ENCODE measurements at regions not wholly inside any gene's neighbourhood (a gene's known extent, or its start where the extent isn't known, plus 50 kb on each side); places are given as distances from the start of the nearest gene placed in this dataset.

GRCh38 chr3:127487196-127487595, 103.3 kb downstream of the TPRA1 start:
- Histone ChIP-seq H3K79me2 (ENCODE audit: low read length) (no peaks in the 10 kb centered on the region), H4K20me1 (ENCODE audit: insufficient read depth, low read length) (no peaks in the 10 kb centered on the region), H2AFZ (ENCODE audit: low read depth, low read length) (no peak overlapping the region), H3K9me3 (ENCODE audit: insufficient read depth, low read length) (no peaks in the 10 kb centered on the region), H3K4me3 (ENCODE audit: low read length) (no peak overlapping the region), H3K4me1 (ENCODE audit: low read length) (peaks cover 14% of the 10 kb centered on the region), H3K4me2 (ENCODE audit: low read length) (no peak overlapping the region), H3K27ac (ENCODE audit: low read length) (no peak overlapping the region), H3K9ac (ENCODE audit: low read length) (no peak overlapping the region), H3K36me3 (replicated peaks; ENCODE audit: low read depth, low read length) (no peaks in the 10 kb centered on the region), H3K27me3 (ENCODE audit: low read depth, low read length) (no peaks in the 10 kb centered on the region; the same call in 1 of the 2 replicates)
- TF ChIP-seq CTCF (IDR thresholded peaks at IDR 0.05; ENCODE audit: low read depth, low read length) (no peak), EZH2phosphoT487 (IDR thresholded peaks at IDR 0.05; ENCODE audit: low read depth) (no peak)

- no peak overlapping the region for H2AFZ ChIP-seq (ENCODE audit: low read depth, low read length)
- H3K9ac ChIP-seq (ENCODE audit: low read length) = no peak overlapping the region
- no peaks in the 10 kb centered on the region for H3K9me3 ChIP-seq (ENCODE audit: insufficient read depth, low read length)
- H3K36me3 ChIP-seq (replicated peaks; ENCODE audit: low read depth, low read length) = no peaks in the 10 kb centered on the region
- H3K4me2 ChIP-seq (ENCODE audit: low read length) = no peak overlapping the region
- H3K27ac ChIP-seq (ENCODE audit: low read length) = no peak overlapping the region
- no peaks in the 10 kb centered on the region for H3K79me2 ChIP-seq (ENCODE audit: low read length)
- TF ChIP-seq EZH2phosphoT487 (IDR thresholded peaks at IDR 0.05; ENCODE audit: low read depth) (no peak), CTCF (IDR thresholded peaks at IDR 0.05; ENCODE audit: low read depth, low read length) (no peak)
- H3K4me3 ChIP-seq (ENCODE audit: low read length) = no peak overlapping the region
- H3K4me1 ChIP-seq (ENCODE audit: low read length) = peaks cover 14% of the 10 kb centered on the region
- no peaks in the 10 kb centered on the region for H4K20me1 ChIP-seq (ENCODE audit: insufficient read depth, low read length)
- H3K27me3 ChIP-seq (ENCODE audit: low read depth, low read length) = no peaks in the 10 kb centered on the region; the same call in 1 of the 2 replicates
Observed at GRCh38 chr3:127486321-127486944, 104.1 kb downstream of the TPRA1 start.

- TF ChIP-seq CTCF (IDR thresholded peaks at IDR 0.05; ENCODE audit: low read depth, low read length) = no peak
- no peak for TF ChIP-seq EZH2phosphoT487 (IDR thresholded peaks at IDR 0.05; ENCODE audit: low read depth)
- H3K27ac ChIP-seq (ENCODE audit: low read length) = no peak overlapping the region
- H3K4me1 ChIP-seq (ENCODE audit: low read length) = peaks cover 14% of the 10 kb centered on the region
- H3K79me2 ChIP-seq (ENCODE audit: low read length) = no peaks in the 10 kb centered on the region
- H3K4me3 ChIP-seq (ENCODE audit: low read length) = no peak overlapping the region
- no peaks in the 10 kb centered on the region for H4K20me1 ChIP-seq (ENCODE audit: insufficient read depth, low read length)
- no peaks in the 10 kb centered on the region for H3K9me3 ChIP-seq (ENCODE audit: insufficient read depth, low read length)
- no peaks in the 10 kb centered on the region for H3K36me3 ChIP-seq (replicated peaks; ENCODE audit: low read depth, low read length)
- H3K9ac ChIP-seq (ENCODE audit: low read length) = no peak overlapping the region
- no peaks in the 10 kb centered on the region; the same call in 1 of the 2 replicates for H3K27me3 ChIP-seq (ENCODE audit: low read depth, low read length)
- no peak overlapping the region for H2AFZ ChIP-seq (ENCODE audit: low read depth, low read length)
- H3K4me2 ChIP-seq (ENCODE audit: low read length) = no peak overlapping the region
Observed at GRCh38 chr3:127485396-127486170, 105.0 kb downstream of the TPRA1 start.

GRCh38 chr3:127484601-127485388, 105.7 kb downstream of the TPRA1 start:
- no peaks in the 10 kb centered on the region for H4K20me1 ChIP-seq (ENCODE audit: insufficient read depth, low read length)
- H3K4me1 ChIP-seq (ENCODE audit: low read length) = peaks cover 14% of the 10 kb centered on the region
- TF ChIP-seq EZH2phosphoT487 (IDR thresholded peaks at IDR 0.05; ENCODE audit: low read depth) (no peak), CTCF (IDR thresholded peaks at IDR 0.05; ENCODE audit: low read depth, low read length) (no peak)
- H3K27ac ChIP-seq (ENCODE audit: low read length) = no peak overlapping the region
- no peak overlapping the region for H2AFZ ChIP-seq (ENCODE audit: low read depth, low read length)
- no peaks in the 10 kb centered on the region for H3K9me3 ChIP-seq (ENCODE audit: insufficient read depth, low read length)
- H3K9ac ChIP-seq (ENCODE audit: low read length) = no peak overlapping the region
- no peak overlapping the region for H3K4me3 ChIP-seq (ENCODE audit: low read length)
- no peaks in the 10 kb centered on the region; the same call in 1 of the 2 replicates for H3K27me3 ChIP-seq (ENCODE audit: low read depth, low read length)
- no peak overlapping the region for H3K4me2 ChIP-seq (ENCODE audit: low read length)
- no peaks in the 10 kb centered on the region for H3K79me2 ChIP-seq (ENCODE audit: low read length)
- H3K36me3 ChIP-seq (replicated peaks; ENCODE audit: low read depth, low read length) = no peaks in the 10 kb centered on the region
